ENCODE measurements at regions not wholly inside any gene's neighbourhood (a gene's known extent, or its start where the extent isn't known, plus 50 kb on each side); places are given as distances from the start of the nearest gene placed in this dataset.
A peak's percentile ranks its signal among the peaks of the same experiment; 100 is the strongest.

DNA sequence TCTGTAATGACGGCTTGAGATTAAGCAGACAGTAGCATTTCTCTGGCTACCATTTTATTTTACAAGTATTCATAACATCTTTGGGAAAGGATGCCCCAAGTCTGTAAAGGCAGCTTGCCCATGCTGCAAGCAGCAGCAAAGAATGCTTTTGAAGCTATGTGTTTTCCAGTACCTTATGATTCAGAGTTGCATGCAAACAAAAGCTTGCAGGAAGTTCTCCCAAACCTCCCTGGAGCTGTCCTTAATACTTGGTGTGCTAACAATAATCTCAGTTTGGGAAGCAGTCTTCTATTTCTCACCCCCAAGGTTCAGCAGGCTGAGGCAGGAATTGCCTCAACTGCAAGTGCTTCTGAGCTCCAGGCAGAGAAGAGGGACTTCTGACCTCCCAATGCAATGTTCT is 60.8 kb downstream of the CCNA1 start:
- H3K4me1 ChIP-seq (ENCODE audit: low read depth) = no peaks in the 10 kb centered on the region
- no peak overlapping the region for H3K27ac ChIP-seq
- no peaks in the 10 kb centered on the region for H3K27me3 ChIP-seq
- no peaks in the 10 kb centered on the region for H3K9me3 ChIP-seq (ENCODE audit: low read depth)
- no peak overlapping the region for H3K4me3 ChIP-seq
- no peak for DNase-seq (ENCODE audit: low read depth in 1 of 2, low spot score in 1 of 2)
- TF ChIP-seq, protein P1, sequence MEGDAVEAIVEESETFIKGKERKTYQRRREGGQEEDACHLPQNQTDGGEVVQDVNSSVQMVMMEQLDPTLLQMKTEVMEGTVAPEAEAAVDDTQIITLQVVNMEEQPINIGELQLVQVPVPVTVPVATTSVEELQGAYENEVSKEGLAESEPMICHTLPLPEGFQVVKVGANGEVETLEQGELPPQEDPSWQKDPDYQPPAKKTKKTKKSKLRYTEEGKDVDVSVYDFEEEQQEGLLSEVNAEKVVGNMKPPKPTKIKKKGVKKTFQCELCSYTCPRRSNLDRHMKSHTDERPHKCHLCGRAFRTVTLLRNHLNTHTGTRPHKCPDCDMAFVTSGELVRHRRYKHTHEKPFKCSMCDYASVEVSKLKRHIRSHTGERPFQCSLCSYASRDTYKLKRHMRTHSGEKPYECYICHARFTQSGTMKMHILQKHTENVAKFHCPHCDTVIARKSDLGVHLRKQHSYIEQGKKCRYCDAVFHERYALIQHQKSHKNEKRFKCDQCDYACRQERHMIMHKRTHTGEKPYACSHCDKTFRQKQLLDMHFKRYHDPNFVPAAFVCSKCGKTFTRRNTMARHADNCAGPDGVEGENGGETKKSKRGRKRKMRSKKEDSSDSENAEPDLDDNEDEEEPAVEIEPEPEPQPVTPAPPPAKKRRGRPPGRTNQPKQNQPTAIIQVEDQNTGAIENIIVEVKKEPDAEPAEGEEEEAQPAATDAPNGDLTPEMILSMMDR (IDR thresholded peaks at IDR 0.05; ENCODE audit: low read depth, low read length) = no peak
- H3K36me3 ChIP-seq = no peaks in the 10 kb centered on the region

DNA sequence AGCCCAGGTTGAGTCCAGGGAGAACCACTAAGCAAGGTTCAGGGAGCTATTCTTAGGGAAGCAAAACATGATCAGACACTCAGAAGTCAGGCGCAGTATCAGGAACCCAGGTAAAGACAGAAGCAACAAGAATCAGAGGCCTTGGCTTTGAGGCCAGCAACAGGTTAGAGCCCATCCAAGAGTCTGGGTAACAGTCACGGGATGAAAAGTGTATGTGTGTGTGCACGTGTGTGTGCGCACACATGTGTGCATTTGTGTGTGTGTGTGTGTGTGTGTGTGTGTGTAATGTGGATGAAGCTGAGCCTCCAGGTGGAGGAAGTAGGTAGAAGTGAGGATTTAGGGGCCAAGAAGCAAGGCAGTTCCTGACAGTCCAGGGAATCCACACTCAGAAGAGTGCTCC is 63.1 kb downstream of the CCNA1 start:
- Histone ChIP-seq H3K4me3 (no peak overlapping the region), H3K27ac (no peak overlapping the region), H3K4me1 (ENCODE audit: low read depth) (no peaks in the 10 kb centered on the region), H3K36me3 (no peaks in the 10 kb centered on the region), H3K9me3 (ENCODE audit: low read depth) (no peaks in the 10 kb centered on the region), H3K27me3 (no peaks in the 10 kb centered on the region)
- DNase-seq (ENCODE audit: low read depth in 1 of 2, low spot score in 1 of 2) = no peak
- TF ChIP-seq, protein P1 (IDR thresholded peaks at IDR 0.05; ENCODE audit: low read depth, low read length) = no peak

- Histone ChIP-seq H3K27me3 (no peaks in the 10 kb centered on the region), H3K36me3 (no peaks in the 10 kb centered on the region), H3K27ac (no peak overlapping the region), H3K9me3 (ENCODE audit: low read depth) (no peaks in the 10 kb centered on the region), H3K4me1 (ENCODE audit: low read depth) (no peaks in the 10 kb centered on the region), H3K4me3 (no peak overlapping the region)
- DNase-seq (ENCODE audit: low read depth in 1 of 2, low spot score in 1 of 2) = no peak
- TF ChIP-seq, protein P1 (IDR thresholded peaks at IDR 0.05; ENCODE audit: low read depth, low read length) = peak; percentile 7
These were observed 77.1 kb downstream of the CCNA1 start for GRCh38 chr13:36509369-36509768.

DNA sequence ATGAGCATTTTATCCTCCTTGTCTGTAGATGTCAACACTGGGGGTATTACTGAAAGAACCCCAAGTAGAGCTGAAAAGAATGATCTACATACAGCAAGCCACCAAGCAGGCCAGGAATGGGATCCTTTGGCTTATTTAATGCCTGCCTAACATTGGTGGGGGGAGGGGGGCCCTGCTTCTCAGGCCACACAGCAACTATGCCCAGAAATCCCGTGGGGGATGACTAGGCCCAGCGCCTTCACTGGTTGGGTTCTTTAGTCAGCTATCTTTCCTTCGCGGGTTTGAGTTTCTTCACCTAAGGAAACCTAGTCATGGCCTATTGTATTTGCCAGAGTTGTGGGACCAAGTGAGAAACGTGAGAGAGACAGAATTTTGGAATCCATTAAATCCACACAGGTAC is 80.5 kb downstream of the CCNA1 start:
- Histone ChIP-seq H3K4me1 (ENCODE audit: low read depth) (no peaks in the 10 kb centered on the region), H3K27ac (no peak overlapping the region), H3K36me3 (no peaks in the 10 kb centered on the region), H3K9me3 (ENCODE audit: low read depth) (no peaks in the 10 kb centered on the region), H3K4me3 (no peak overlapping the region), H3K27me3 (no peaks in the 10 kb centered on the region)
- TF ChIP-seq, protein P1 (IDR thresholded peaks at IDR 0.05; ENCODE audit: low read depth, low read length) = no peak
- no peak for DNase-seq (ENCODE audit: low read depth in 1 of 2, low spot score in 1 of 2)

DNA sequence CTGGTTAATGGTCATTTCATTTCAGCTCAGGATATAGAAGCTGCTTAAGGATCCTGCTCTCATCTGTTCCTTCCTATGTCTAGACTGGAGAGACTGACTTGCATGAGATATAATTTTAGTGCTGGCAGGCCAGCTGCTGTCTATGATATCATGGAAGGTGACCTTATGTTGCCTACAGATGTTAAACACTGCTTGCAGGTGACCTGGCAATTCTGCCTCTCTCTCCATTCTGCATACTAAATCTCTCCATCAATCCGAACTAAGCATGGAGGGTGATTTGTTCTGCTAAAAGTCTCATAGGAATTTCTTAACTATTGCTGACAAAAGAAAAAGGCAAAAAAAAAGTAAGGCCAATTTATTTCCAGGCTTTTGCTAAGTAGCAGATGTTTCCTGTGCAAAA is 81.0 kb downstream of the CCNA1 start:
- no peak for DNase-seq (ENCODE audit: low read depth in 1 of 2, low spot score in 1 of 2)
- H3K4me3 ChIP-seq = no peak overlapping the region
- TF ChIP-seq, protein P1 (IDR thresholded peaks at IDR 0.05; ENCODE audit: low read depth, low read length) = no peak

DNA sequence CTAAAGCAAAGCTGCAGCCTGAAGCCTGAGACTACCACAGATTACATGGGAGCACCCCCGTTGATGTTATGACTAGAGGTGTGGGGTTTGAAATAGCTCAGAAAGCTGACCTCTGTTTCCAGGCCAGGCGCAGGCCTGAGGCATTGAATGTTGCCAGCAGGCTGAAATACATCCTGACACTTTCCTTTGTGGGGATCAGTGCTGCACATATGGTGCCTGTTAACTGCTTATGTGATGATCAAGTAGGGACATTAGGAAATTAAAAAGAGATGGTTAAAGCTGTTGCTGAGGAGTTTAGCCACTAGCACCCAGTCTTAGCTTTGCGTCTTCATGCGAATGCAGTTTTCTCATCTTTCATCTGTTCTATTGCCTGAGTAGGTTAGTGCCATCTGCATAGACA is 83.2 kb downstream of the CCNA1 start:
- Histone ChIP-seq H3K27me3 (no peaks in the 10 kb centered on the region), H3K36me3 (no peaks in the 10 kb centered on the region), H3K27ac (no peak overlapping the region), H3K9me3 (ENCODE audit: low read depth) (no peaks in the 10 kb centered on the region), H3K4me1 (ENCODE audit: low read depth) (no peaks in the 10 kb centered on the region), H3K4me3 (no peak overlapping the region)
- TF ChIP-seq, protein P1 (IDR thresholded peaks at IDR 0.05; ENCODE audit: low read depth, low read length) = no peak
- DNase-seq (ENCODE audit: low read depth in 1 of 2, low spot score in 1 of 2) = no peak

More for the DNA sequence above, 81.0 kb downstream of the CCNA1 start:
- Histone ChIP-seq H3K36me3 (no peaks in the 10 kb centered on the region), H3K27me3 (no peaks in the 10 kb centered on the region), H3K27ac (no peak overlapping the region), H3K9me3 (ENCODE audit: low read depth) (no peaks in the 10 kb centered on the region), H3K4me1 (ENCODE audit: low read depth) (no peaks in the 10 kb centered on the region)

Measured in cardiac muscle cell (in vitro differentiated cells and primary cell).